HG02642 (cell line): ENCODE measurements at regions not wholly inside any gene's neighbourhood (a gene's known extent, or its start where the extent isn't known, plus 50 kb on each side); places are given as distances from the start of the nearest gene placed in this dataset.
A peak's percentile ranks its signal among the peaks of the same experiment; 100 is the strongest.
"Not testable (repeated sequence)": the region's sequence is repeated elsewhere in the genome, so short reads cannot be mapped to it uniquely, and the experiment has no call there.

Experiments
- ATAC-seq: cut with Tn5 transposase; IDR thresholded peaks from one replicate; pipeline ENCODE4 v1.9.1; 2021; ENCODE audit warnings: mild to moderate bottlenecking; ENCODE audit not compliant: unreplicated experiment, poor library complexity

- ATAC-seq = no peak
Measured at GRCh38 chr5:143543358-143544255, 140.1 kb upstream of the NR3C1 start.

DNA sequence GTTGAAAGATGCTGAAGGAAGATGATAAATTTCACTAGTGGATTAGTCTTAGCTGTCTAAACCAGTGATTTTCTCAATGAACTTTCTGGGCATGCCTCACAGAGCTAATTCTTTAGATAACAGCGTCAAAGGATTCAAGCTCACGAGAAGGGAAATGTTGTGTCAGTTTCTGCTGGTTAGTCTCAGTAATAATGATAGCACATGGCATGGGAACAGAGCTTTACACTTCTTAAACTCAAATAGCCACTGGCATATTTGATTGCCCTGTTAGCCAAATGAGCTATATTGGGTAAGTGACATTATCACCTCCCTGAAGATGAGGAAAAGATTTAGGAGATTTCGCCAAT lies 139.3 kb upstream of the NR3C1 start:
- ATAC-seq = no peak

- ATAC-seq = no peak
Measured at GRCh38 chr5:143541943-143542797, 138.7 kb upstream of the NR3C1 start.

- no peak for ATAC-seq
Measured at GRCh38 chr5:143539742-143540141, 136.3 kb upstream of the NR3C1 start.

DNA sequence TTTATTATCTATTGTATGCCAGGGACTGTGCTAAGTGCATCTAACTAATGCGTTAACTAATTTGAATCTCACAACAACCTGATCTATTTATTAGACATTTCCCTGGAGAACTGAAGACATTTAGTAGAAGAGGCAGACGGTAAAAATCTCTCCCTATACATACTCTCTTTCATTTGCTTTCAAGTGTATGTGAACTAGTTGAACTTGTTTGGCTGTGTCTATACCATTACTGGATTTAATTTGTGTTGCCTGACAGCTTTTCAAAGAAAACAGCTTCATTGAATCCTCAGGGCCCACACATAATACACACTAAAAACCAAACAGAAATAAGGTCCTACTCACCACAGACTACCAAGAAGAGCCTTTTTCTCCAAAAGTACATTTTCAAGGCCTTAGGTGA lies 133.6 kb upstream of the NR3C1 start:
- no peak for ATAC-seq

DNA sequence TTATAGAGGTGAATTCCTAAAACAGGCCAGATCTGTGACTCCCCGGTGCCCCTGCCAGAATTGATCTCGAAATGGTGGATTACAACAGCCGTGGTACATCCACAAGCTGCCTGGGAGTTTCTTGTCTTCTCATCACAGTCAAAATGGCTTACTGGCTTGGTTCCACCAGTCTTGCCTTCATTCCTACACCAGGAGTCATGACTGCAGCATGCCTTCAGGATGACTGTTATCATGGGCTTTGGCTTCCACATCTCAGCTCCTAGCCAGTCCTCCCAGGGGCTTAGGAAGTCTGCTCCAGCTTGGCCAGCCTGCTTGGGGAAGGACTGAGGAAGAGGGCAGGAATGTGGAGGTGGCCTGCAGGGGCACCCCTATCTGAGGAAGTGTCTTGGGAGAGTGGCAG lies 132.9 kb upstream of the NR3C1 start:
- ATAC-seq = no peak

DNA sequence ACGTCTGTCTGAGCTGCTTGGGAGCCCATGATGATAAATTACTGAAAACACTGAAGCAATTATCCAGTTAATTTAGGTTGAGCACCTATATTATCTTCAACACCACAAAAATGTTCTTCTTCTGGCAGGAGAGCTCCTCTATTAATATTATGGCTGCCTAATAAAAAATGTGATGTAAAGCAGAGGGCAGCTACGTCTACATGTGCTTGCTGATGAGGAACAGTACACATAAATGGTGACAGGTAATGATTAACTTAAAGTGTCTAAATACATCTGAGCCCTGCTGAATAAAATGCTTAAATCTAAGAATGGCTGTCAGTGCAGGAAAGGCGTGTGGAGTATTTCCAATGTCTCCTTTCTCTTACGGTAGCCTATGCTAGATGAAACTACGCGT lies 131.3 kb upstream of the NR3C1 start:
- no peak for ATAC-seq

DNA sequence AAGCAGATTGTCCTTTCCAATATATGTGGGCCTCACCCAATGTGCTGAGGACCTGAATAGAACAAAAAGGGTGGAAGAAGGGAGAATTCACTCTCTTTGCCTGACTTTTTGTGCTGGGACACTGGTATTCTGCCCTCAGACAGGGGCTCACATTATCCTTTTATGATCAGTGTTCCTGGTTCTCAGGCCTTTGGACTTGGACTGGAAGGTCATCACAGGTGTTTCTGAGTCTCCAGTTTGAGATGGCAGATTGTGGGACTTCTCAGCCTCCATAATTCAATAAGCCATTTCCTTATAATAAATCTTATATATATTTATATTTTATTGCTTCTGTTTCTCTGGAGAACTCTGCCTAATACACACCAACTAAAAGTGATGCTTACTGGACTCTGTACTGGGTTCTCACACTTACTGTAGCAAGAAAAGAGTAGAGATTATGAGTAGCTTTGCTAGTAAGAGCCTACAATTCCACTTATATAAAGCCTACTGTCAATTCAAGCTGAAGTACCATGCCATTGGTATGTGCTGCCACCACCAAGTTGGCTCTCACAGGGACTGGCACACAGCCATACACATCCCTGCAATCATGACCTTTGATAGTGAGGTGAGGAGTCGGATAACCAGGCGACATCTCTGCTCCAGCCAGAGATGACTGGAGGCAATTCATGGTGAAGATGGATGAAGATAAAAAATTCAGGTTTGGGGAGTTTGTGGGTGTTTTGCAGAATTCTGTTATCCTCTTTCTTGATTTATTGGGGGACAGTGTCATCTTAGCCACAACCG lies 130.7 kb upstream of the NR3C1 start:
- ATAC-seq = no peak

GRCh38 chr5:143533475-143533874 lies 130.0 kb upstream of the NR3C1 start:
- no peak for ATAC-seq

DNA sequence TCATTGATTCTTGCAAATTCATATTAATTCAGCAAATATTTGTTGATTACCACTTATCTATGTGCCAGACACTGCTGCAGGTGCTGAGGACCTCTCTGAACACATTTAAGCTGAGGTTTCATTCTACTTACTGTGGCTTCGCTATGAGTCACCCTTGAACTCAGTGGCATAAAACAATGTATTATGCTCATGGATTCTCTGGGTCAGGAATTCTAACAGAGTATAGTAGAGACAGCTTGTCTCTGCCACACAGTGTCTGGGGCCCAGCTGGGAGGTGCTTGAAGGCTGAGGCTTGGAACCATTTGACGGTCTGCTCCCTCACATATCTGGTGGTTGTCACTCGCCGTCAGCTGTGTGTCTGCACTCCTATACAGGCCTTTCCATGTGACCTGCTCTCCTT lies 124.3 kb upstream of the NR3C1 start:
- no peak for ATAC-seq

DNA sequence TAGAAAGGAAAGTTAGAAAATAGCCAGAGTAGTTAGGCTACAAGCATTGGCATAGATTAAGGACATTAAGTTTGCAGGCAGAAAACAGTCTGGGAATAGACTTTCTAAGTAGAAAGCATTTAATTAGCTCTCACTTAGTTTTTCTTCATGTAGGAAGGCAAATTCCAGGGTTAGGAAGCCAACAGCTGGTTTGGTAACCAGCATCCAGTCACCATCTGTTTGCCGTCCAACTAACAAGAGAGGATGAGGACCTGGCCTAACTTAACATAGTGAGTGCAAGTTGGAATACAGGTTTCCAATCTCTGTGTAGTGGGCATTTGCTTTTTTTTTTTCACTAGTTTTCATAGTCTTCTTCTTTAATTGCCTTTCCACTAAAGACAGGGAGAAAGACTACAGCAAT lies 121.7 kb upstream of the NR3C1 start:
- ATAC-seq = no peak

DNA sequence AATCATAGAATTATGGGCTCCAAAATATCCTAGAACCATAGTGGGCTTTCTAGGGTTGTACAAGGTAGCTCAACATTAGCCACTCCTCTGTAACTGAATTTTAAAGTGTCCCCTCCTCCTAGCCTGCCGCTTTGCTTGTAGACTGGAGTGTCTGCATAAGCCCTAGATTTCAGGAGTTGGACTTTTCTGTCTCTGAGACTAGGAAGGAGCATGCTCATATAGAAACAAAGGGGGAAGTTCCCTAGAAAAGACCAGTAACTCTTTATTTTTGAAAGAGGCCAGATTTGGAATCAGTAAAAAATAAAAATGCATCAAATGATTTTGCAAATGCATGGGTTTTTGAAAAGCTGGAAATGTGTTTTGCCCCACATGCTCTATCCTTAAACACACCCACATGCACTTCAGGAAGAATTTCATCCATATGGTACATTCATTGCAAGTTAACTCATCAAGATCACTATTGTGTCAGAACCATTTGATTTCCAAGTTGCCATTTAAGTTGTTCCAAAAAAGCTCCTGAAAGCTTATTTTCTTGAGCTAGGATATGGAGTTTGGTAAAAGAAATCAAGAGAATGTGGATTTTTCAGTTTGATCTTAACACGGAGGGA lies 121.0 kb upstream of the NR3C1 start:
- no peak for ATAC-seq

- no peak for ATAC-seq
Measured at GRCh38 chr5:143521846-143522400, 118.4 kb upstream of the NR3C1 start.

- ATAC-seq = no peak
Measured at GRCh38 chr5:143521141-143521540, 117.7 kb upstream of the NR3C1 start.

- not testable (repeated sequence) for ATAC-seq
Measured at GRCh38 chr5:143519215-143519614, 115.7 kb upstream of the NR3C1 start.

DNA sequence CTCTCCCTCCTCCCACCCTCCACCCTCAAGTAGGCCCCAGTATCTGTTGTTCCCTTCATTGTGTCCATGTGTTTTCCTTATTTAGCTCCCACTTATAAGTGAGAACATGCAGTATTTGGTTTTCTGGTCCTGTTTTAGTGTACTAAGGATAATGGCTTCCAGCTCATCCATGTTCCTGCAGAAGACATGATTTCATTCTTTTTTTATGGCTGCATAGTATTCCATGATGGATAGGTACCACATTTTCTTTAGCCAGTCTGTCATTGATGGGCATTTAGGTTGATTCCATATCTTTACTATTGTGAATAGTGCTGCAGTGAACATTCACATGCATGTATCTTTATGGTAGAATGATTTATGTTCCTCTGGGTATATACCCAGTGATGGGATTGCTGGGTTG lies 114.3 kb upstream of the NR3C1 start:
- ATAC-seq = not testable (repeated sequence)

DNA sequence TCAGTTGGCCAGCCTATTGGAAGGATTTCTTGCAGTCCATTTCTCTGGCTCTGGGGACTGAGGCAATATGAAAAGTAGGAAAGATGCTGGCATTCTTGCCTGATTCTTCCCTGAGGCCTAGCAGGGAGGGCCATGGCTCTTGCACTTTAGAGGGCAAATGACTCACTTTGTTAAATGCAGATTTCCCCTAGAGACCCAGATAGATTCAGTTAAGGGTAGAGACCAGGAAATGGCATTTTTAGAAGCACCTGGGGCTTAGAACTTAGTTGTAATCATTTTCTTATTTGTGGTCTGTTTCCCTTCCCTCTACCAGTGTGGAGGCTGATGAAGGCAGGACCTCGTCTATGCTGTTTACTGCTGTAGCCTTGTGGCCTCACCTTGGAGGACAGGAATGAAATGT lies 112.8 kb upstream of the NR3C1 start:
- peak; percentile 37 for ATAC-seq

GRCh38 chr5:143515829-143516228 lies 112.3 kb upstream of the NR3C1 start:
- peak; percentile 46 for ATAC-seq

GRCh38 chr5:143514616-143515335 lies 111.3 kb upstream of the NR3C1 start:
- no peak for ATAC-seq
